Left kidney (tissue), 1 donor: ENCODE measurements at regions not wholly inside any gene's neighbourhood (a gene's known extent, or its start where the extent isn't known, plus 50 kb on each side); places are given as distances from the start of the nearest gene placed in this dataset.
"Not testable (repeated sequence)": the region's sequence is repeated elsewhere in the genome, so short reads cannot be mapped to it uniquely, and the experiment has no call there.

Source experiments
- DNase-seq: peaks from one replicate; pipeline ENCODE4 v3.0.0-alpha.2; 2013

GRCh38 chr6:119871520-119871919, 522.0 kb upstream of the MAN1A1 start:
- no peak for DNase-seq

GRCh38 chr6:119865466-119866350, 516.1 kb upstream of the MAN1A1 start:
- no peak for DNase-seq

- DNase-seq = no peak
These were observed 513.2 kb upstream of the MAN1A1 start for GRCh38 chr6:119862719-119863118.

GRCh38 chr6:119858901-119859300, 509.3 kb upstream of the MAN1A1 start:
- no peak for DNase-seq

GRCh38 chr6:119856136-119856535, 506.6 kb upstream of the MAN1A1 start:
- DNase-seq = no peak

- DNase-seq = no peak
These were observed 499.1 kb upstream of the MAN1A1 start for GRCh38 chr6:119848696-119849095.

GRCh38 chr6:119845161-119845560, 495.6 kb upstream of the MAN1A1 start:
- no peak for DNase-seq

- no peak for DNase-seq
These were observed 494.8 kb upstream of the MAN1A1 start for GRCh38 chr6:119844387-119844786.

- DNase-seq = no peak
These were observed 492.6 kb upstream of the MAN1A1 start for GRCh38 chr6:119842191-119842590.

GRCh38 chr6:119838043-119838442, 488.5 kb upstream of the MAN1A1 start:
- no peak for DNase-seq

GRCh38 chr6:119834418-119834817, 484.9 kb upstream of the MAN1A1 start:
- DNase-seq = no peak

- DNase-seq = no peak
These were observed 482.9 kb upstream of the MAN1A1 start for GRCh38 chr6:119832411-119832810.

- no peak for DNase-seq
These were observed 481.1 kb upstream of the MAN1A1 start for GRCh38 chr6:119830494-119831295.

GRCh38 chr6:119830069-119830468, 480.5 kb upstream of the MAN1A1 start:
- no peak for DNase-seq

- not testable (repeated sequence) for DNase-seq
These were observed 479.9 kb upstream of the MAN1A1 start for GRCh38 chr6:119829499-119829898.

GRCh38 chr6:119829006-119829405, 479.4 kb upstream of the MAN1A1 start:
- no peak for DNase-seq

GRCh38 chr6:119821380-119821779, 471.8 kb upstream of the MAN1A1 start:
- DNase-seq = no peak

- no peak for DNase-seq
These were observed 469.3 kb upstream of the MAN1A1 start for GRCh38 chr6:119818876-119819275.

GRCh38 chr6:119814609-119815400, 465.2 kb upstream of the MAN1A1 start:
- no peak for DNase-seq

- DNase-seq = no peak
These were observed 452.9 kb upstream of the MAN1A1 start for GRCh38 chr6:119802464-119802863.

- peak; percentile 17 for DNase-seq
These were observed 451.5 kb upstream of the MAN1A1 start for GRCh38 chr6:119801056-119801455.

- no peak for DNase-seq
These were observed 451.0 kb upstream of the MAN1A1 start for GRCh38 chr6:119800526-119800925.
